ENCODE measurements at regions not wholly inside any gene's neighbourhood (a gene's known extent, or its start where the extent isn't known, plus 50 kb on each side); places are given as distances from the start of the nearest gene placed in this dataset.

DNA sequence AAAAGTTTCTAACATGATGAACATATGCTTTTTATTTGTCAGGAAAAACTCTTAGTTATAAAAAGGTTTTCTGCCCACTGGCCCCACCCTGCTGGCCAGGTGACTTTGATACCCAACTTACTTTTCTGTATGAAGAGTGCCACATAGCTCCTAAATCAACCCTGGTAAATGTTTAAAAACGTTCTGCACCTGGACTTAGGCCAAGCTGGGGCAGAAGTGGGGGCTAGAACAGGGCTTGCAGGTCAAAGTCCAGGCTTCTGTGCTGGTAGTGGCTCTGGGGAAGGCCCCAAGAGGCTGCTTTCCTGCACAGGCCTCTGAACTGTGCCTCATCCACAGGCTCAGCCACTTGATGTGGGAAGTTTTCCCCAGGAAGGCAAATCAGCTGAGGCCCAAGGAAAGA lies 171.7 kb downstream of the ANKRD30B start:
- no peak for DNase-seq (ENCODE audit: low read depth in 4 of 6, low spot score in 6 of 6)
- Histone ChIP-seq H3K27ac (ENCODE audit: low read depth, low read length) (no peak overlapping the region), H3K27me3 (ENCODE audit: control insufficient read depth, insufficient read depth, low read length) (no peaks in the 10 kb centered on the region), H3K36me3 (ENCODE audit: control insufficient read depth, insufficient read depth, low read length) (no peaks in the 10 kb centered on the region), H3K9me3 (ENCODE audit: control insufficient read depth, insufficient read depth, low read length) (peaks cover 12% of the 10 kb centered on the region), H3K4me3 (ENCODE audit: low read depth, low read length) (no peak overlapping the region), H3K4me1 (ENCODE audit: control insufficient read depth, insufficient read depth, low read length) (no peaks in the 10 kb centered on the region)
- WGBS (ENCODE audit: insufficient coverage) = 0% methylated on average over 1 of the region's 1 CpG

DNA sequence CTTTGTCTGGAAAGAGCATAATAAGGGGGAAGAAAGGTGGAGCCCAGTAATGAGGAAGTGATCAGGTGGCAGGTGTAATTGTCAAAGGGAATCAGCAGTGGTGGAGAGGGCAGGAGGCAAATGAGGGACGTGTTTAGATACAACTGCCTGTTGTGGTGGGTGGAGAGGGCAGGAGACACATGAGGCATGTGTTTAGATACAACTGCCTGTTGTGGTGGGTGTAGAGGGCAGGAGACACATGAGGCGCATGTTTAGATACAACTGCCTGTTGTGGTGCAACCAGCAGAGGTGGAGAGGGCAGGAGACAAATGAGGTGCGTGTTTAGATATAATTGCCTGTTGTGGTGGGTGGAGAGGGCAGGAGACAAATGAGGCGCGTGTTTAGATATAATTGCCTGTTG lies 173.1 kb downstream of the ANKRD30B start:
- no peak overlapping the region for H3K27ac ChIP-seq (ENCODE audit: low read depth, low read length)
- WGBS (ENCODE audit: insufficient coverage) = 75% methylated on average over 3 of the region's 5 CpGs
- H3K9me3 ChIP-seq (ENCODE audit: control insufficient read depth, insufficient read depth, low read length) = peaks cover 12% of the 10 kb centered on the region
- DNase-seq (ENCODE audit: low read depth in 4 of 6, low spot score in 6 of 6) = no peak
- H3K27me3 ChIP-seq (ENCODE audit: control insufficient read depth, insufficient read depth, low read length) = no peaks in the 10 kb centered on the region
- H3K4me3 ChIP-seq (ENCODE audit: low read depth, low read length) = no peak overlapping the region
- no peaks in the 10 kb centered on the region for H3K4me1 ChIP-seq (ENCODE audit: control insufficient read depth, insufficient read depth, low read length)
- no peaks in the 10 kb centered on the region for H3K36me3 ChIP-seq (ENCODE audit: control insufficient read depth, insufficient read depth, low read length)

DNA sequence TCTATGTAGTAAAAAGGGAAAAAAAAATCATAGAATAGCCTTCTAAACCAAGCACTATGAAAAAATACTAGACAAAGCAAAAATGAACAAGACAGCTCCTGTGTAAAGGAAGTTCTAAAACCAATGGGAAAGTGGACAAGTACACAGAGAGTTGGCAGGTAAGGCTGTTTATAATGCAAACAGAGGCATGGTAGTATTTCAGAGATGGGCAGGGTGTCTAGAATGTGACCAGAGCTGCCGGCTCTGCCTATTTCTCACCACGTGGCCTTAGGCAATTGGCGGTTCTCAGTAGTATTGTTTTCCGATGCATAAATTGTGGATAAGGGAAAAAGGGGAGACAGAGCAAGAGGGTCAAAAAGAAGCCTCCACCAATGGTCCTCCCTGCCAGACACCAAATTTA lies 173.6 kb downstream of the ANKRD30B start:
- 78% methylated on average over 3 of the region's 4 CpGs for WGBS (ENCODE audit: insufficient coverage)
- H3K27ac ChIP-seq (ENCODE audit: low read depth, low read length) = no peak overlapping the region

DNA sequence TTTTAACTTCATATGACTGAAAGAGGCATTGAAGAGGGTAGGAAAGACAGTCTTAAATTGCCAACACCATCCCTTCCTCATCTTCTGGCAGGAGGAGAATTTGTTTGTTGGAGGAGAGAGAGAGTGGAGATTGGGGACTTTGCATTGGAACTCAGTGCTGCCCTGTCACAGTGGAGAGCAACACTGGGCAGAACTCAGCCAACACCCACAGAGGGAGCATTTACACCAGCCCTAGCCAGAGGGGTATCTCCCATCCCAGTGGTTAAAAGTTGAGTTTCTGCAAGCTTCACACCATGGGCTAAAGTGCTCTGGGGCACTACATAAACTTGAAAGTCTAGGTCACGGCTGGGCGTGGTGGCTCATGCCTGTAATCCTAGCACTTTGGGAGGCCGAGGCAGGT lies 174.1 kb downstream of the ANKRD30B start:
- Histone ChIP-seq H3K9me3 (ENCODE audit: control insufficient read depth, insufficient read depth, low read length) (peaks cover 13% of the 10 kb centered on the region), H3K27ac (ENCODE audit: low read depth, low read length) (no peak overlapping the region), H3K36me3 (ENCODE audit: control insufficient read depth, insufficient read depth, low read length) (no peaks in the 10 kb centered on the region), H3K4me1 (ENCODE audit: control insufficient read depth, insufficient read depth, low read length) (no peaks in the 10 kb centered on the region), H3K4me3 (ENCODE audit: low read depth, low read length) (no peak overlapping the region), H3K27me3 (ENCODE audit: control insufficient read depth, insufficient read depth, low read length) (no peaks in the 10 kb centered on the region)
- 100% methylated on average over 2 of the region's 3 CpGs for WGBS (ENCODE audit: insufficient coverage)
- no peak for DNase-seq (ENCODE audit: low read depth in 4 of 6, low spot score in 6 of 6)

More for the DNA sequence above, 173.6 kb downstream of the ANKRD30B start:
- H3K27me3 ChIP-seq (ENCODE audit: control insufficient read depth, insufficient read depth, low read length) = no peaks in the 10 kb centered on the region
- H3K4me1 ChIP-seq (ENCODE audit: control insufficient read depth, insufficient read depth, low read length) = no peaks in the 10 kb centered on the region
- H3K9me3 ChIP-seq (ENCODE audit: control insufficient read depth, insufficient read depth, low read length) = peaks cover 13% of the 10 kb centered on the region
- H3K4me3 ChIP-seq (ENCODE audit: low read depth, low read length) = no peak overlapping the region
- H3K36me3 ChIP-seq (ENCODE audit: control insufficient read depth, insufficient read depth, low read length) = no peaks in the 10 kb centered on the region
- DNase-seq (ENCODE audit: low read depth in 4 of 6, low spot score in 6 of 6) = no peak

DNA sequence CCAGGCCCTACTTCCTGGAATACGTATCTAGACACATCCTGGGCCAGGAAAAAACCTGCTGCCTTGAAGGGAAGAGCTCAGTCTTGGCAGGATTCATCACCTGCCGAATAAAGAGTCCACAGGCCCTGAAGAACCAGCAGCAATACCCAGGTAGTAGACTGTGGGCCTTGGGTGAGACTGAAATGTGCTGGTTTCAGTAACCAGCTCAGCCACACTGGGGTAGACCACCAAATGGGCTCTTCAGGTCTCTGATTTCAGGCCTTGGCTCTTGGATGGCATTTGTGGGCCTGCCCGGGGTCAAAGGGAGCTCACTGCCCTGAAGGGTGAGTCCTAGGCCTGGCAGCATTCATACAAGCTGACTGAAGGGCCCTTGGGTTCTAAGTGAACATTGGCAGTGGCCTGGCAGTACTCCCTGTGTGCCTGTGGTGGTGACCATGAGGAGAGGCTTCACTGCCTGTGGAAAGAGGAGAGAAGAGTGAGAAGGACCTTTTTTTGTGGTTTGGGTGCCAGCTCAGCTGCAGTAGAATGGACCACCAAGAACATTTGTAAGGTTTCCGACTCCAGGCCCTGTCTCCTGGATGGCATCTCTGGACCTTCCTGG lies 175.1 kb downstream of the ANKRD30B start:
- H3K36me3 ChIP-seq (ENCODE audit: control insufficient read depth, insufficient read depth, low read length) = no peaks in the 10 kb centered on the region
- no peak for DNase-seq (ENCODE audit: low read depth in 4 of 6, low spot score in 6 of 6)
- 59% methylated on average over 4 of the region's 4 CpGs for WGBS (ENCODE audit: insufficient coverage)
- H3K4me1 ChIP-seq (ENCODE audit: control insufficient read depth, insufficient read depth, low read length) = no peaks in the 10 kb centered on the region
- no peak overlapping the region for H3K27ac ChIP-seq (ENCODE audit: low read depth, low read length)
- H3K4me3 ChIP-seq (ENCODE audit: low read depth, low read length) = no peak overlapping the region
- no peaks in the 10 kb centered on the region for H3K27me3 ChIP-seq (ENCODE audit: control insufficient read depth, insufficient read depth, low read length)
- peaks cover 11% of the 10 kb centered on the region for H3K9me3 ChIP-seq (ENCODE audit: control insufficient read depth, insufficient read depth, low read length)

DNA sequence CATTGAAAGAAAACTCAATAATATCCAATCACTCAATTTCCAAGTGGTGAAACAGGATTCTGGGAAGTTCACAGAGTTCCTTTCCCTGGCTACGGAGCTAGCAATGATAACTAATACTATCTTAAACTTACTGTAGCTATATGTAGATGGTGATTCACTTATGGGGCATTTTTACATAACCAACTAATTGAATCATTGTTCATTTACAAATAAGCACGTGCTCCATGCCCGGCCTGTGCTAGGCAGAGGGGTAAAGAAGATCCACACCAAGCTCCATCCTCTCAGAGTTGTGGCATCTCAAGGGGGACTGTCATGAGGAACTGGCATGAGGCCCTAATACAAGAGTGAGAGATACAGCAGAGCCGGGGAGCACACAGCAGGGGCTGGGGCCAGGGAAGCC lies 176.3 kb downstream of the ANKRD30B start:
- no peak for DNase-seq (ENCODE audit: low read depth in 4 of 6, low spot score in 6 of 6)
- Histone ChIP-seq H3K4me3 (ENCODE audit: low read depth, low read length) (no peak overlapping the region), H3K36me3 (ENCODE audit: control insufficient read depth, insufficient read depth, low read length) (no peaks in the 10 kb centered on the region), H3K4me1 (ENCODE audit: control insufficient read depth, insufficient read depth, low read length) (no peaks in the 10 kb centered on the region), H3K27me3 (ENCODE audit: control insufficient read depth, insufficient read depth, low read length) (no peaks in the 10 kb centered on the region), H3K27ac (ENCODE audit: low read depth, low read length) (no peak overlapping the region), H3K9me3 (ENCODE audit: control insufficient read depth, insufficient read depth, low read length) (peaks cover 9% of the 10 kb centered on the region)
- WGBS (ENCODE audit: insufficient coverage) = 93% methylated on average over 2 of the region's 4 CpGs

DNA sequence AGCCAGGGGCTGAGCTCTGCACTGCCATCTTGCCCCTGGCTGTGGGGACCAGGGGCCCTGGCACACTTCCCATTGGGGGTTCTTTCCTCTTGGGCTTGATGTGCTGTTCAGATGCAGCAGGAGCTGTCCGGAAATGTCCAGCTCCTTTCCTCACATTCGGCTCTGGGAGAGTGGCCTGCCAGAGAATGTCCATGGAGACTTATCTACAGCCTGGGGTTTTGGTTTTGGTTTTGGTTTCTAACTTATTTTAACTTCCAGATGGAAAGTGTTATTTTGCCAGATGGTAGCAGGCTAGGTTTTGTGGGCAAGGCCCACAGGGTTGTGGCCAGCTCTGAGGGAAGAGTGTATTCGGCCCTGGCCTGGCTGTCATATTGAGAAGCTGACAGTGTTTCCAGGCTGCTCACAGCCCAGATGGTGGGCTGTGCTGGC lies 177.3 kb downstream of the ANKRD30B start:
- WGBS (ENCODE audit: insufficient coverage) = 80% methylated on average over 3 of the region's 3 CpGs
- DNase-seq (ENCODE audit: low read depth in 4 of 6, low spot score in 6 of 6) = no peak
- no peak overlapping the region for H3K4me3 ChIP-seq (ENCODE audit: low read depth, low read length)
- peaks cover 3% of the 10 kb centered on the region for H3K9me3 ChIP-seq (ENCODE audit: control insufficient read depth, insufficient read depth, low read length)
- no peak overlapping the region for H3K27ac ChIP-seq (ENCODE audit: low read depth, low read length)
- H3K4me1 ChIP-seq (ENCODE audit: control insufficient read depth, insufficient read depth, low read length) = no peaks in the 10 kb centered on the region
- no peaks in the 10 kb centered on the region for H3K36me3 ChIP-seq (ENCODE audit: control insufficient read depth, insufficient read depth, low read length)
- no peaks in the 10 kb centered on the region for H3K27me3 ChIP-seq (ENCODE audit: control insufficient read depth, insufficient read depth, low read length)

DNA sequence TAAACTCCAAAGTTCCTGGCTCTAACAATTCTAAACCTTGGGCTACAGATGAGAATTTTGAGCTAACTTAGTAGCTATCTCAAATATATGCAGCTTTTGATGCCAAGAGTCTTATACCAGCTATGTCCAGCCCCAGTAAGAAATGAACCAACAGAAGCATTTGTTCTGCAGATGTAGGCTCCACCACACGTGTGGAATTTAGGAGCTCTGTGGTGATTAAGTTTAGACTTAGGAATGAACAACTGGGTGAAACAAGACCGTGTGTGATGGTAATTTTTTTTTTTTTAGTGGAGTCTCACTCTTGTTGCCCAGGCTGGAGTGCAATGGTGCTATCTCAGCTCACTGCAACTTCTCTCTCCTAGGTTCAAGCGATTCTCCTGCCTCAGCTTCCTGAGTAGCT lies 179.7 kb downstream of the ANKRD30B start:
- H3K9me3 ChIP-seq (ENCODE audit: control insufficient read depth, insufficient read depth, low read length) = peaks cover 1% of the 10 kb centered on the region
- H3K36me3 ChIP-seq (ENCODE audit: control insufficient read depth, insufficient read depth, low read length) = no peaks in the 10 kb centered on the region
- H3K4me3 ChIP-seq (ENCODE audit: low read depth, low read length) = no peak overlapping the region
- no peaks in the 10 kb centered on the region for H3K27me3 ChIP-seq (ENCODE audit: control insufficient read depth, insufficient read depth, low read length)
- DNase-seq (ENCODE audit: low read depth in 4 of 6, low spot score in 6 of 6) = no peak
- H3K27ac ChIP-seq (ENCODE audit: low read depth, low read length) = no peak overlapping the region
- H3K4me1 ChIP-seq (ENCODE audit: control insufficient read depth, insufficient read depth, low read length) = no peaks in the 10 kb centered on the region
- WGBS (ENCODE audit: insufficient coverage) = 100% methylated on average over 1 of the region's 3 CpGs

DNA sequence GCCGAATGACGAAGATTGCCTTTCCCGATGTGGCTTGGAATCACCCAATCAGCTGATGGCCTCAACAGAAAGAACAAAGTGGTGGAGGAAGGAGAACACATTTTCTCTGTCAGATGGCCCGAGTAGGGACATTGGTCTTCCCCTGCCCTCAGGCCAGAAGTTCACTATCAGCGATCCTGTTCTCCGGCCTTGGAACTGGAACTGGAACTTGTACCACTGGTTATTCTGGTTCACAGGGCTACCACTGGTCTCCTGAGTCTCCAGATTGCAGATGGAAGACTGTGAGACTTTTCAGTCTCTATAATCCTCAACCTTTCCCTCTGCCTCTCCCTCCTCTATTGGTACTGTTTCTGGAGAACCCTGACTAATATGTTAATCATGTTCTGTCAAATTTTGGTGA lies 180.4 kb downstream of the ANKRD30B start:
- Histone ChIP-seq H3K27ac (ENCODE audit: low read depth, low read length) (no peak overlapping the region), H3K36me3 (ENCODE audit: control insufficient read depth, insufficient read depth, low read length) (no peaks in the 10 kb centered on the region), H3K9me3 (ENCODE audit: control insufficient read depth, insufficient read depth, low read length) (peaks cover 1% of the 10 kb centered on the region), H3K4me1 (ENCODE audit: control insufficient read depth, insufficient read depth, low read length) (no peaks in the 10 kb centered on the region), H3K4me3 (ENCODE audit: low read depth, low read length) (no peak overlapping the region), H3K27me3 (ENCODE audit: control insufficient read depth, insufficient read depth, low read length) (no peaks in the 10 kb centered on the region)
- no peak for DNase-seq (ENCODE audit: low read depth in 4 of 6, low spot score in 6 of 6)
- WGBS (ENCODE audit: insufficient coverage) = 91% methylated on average over 6 of the region's 6 CpGs

DNA sequence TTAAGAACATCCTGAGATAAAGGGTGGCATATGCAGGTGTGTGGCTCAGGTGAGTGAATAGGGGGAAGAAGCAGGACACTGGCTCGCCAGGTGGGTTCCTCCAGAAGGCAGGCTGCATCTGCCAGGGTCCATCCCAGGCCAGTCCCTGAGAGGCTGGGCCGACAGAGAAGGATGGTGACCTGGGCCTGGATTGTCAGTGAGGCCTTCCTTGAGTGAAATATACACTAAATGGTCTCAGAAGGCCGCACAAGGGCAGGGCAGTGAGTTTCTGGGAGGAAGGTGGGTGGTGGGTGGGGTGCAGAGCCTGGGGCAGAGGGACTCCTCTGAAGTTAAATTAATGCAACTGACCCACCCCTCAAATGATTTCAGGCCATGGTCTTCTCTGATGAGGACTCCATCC lies 182.1 kb downstream of the ANKRD30B start:
- 54% methylated on average over 2 of the region's 3 CpGs for WGBS (ENCODE audit: insufficient coverage)
- Histone ChIP-seq H3K4me1 (ENCODE audit: control insufficient read depth, insufficient read depth, low read length) (no peaks in the 10 kb centered on the region), H3K27me3 (ENCODE audit: control insufficient read depth, insufficient read depth, low read length) (no peaks in the 10 kb centered on the region), H3K9me3 (ENCODE audit: control insufficient read depth, insufficient read depth, low read length) (peaks cover 3% of the 10 kb centered on the region), H3K36me3 (ENCODE audit: control insufficient read depth, insufficient read depth, low read length) (no peaks in the 10 kb centered on the region), H3K27ac (ENCODE audit: low read depth, low read length) (no peak overlapping the region), H3K4me3 (ENCODE audit: low read depth, low read length) (no peak overlapping the region)
- DNase-seq (ENCODE audit: low read depth in 4 of 6, low spot score in 6 of 6) = no peak

Measured in spinal cord (tissue), 9 donors.